Activated T-cell treated with anti-CD3 and anti-CD28 coated beads, Interleukin-2, amount 50 U/mL, for 72 hours (primary cell): ENCODE measurements at regions not wholly inside any gene's neighbourhood (a gene's known extent, or its start where the extent isn't known, plus 50 kb on each side); places are given as distances from the start of the nearest gene placed in this dataset.

Experiments
- ATAC-seq, 2 donors: fragments of 150-1000 bp; cut with Tn5 transposase; replicated peaks in 1 of 2; 2 replicates each; pipeline ENCODE4 v1.10.0; 2021; ENCODE audit warnings: moderate library complexity in 2 of 2, mild to moderate bottlenecking in 1 of 2
- DNase-seq, 2 donors: peaks; one replicate each; pipeline ENCODE4 v3.0.0; 2021 to 2022; ENCODE audit warnings: mixed read lengths in 1 of 2
- H3K27ac Mint-ChIP-seq: one replicate; pipeline ENCODE4 v1.8.0; 2022; ENCODE audit warnings: mild to moderate bottlenecking, moderate library complexity, mixed read lengths
- H3K27me3 Mint-ChIP-seq: one replicate; pipeline ENCODE4 v1.8.0; 2022; ENCODE audit warnings: low read depth, mixed read lengths
- H3K36me3 Mint-ChIP-seq, 2 donors: one replicate each; pipeline ENCODE4 v1.8.0; 2022; ENCODE audit warnings: mixed read lengths in 2 of 2, mild to moderate bottlenecking in 1 of 2; ENCODE audit not compliant: insufficient read depth in 2 of 2
- H3K4me1 Mint-ChIP-seq: one replicate; pipeline ENCODE4 v1.8.0; 2022; ENCODE audit warnings: low read depth, mixed read lengths
- H3K4me3 Mint-ChIP-seq, 2 donors: one replicate each; pipeline ENCODE4 v1.8.0; 2022; ENCODE audit warnings: mild to moderate bottlenecking in 2 of 2, mixed read lengths in 2 of 2, moderate library complexity in 2 of 2
- H3K9me3 Mint-ChIP-seq, 2 donors: one replicate each; pipeline ENCODE4 v1.8.0; 2022; ENCODE audit warnings: mixed read lengths in 2 of 2

DNA sequence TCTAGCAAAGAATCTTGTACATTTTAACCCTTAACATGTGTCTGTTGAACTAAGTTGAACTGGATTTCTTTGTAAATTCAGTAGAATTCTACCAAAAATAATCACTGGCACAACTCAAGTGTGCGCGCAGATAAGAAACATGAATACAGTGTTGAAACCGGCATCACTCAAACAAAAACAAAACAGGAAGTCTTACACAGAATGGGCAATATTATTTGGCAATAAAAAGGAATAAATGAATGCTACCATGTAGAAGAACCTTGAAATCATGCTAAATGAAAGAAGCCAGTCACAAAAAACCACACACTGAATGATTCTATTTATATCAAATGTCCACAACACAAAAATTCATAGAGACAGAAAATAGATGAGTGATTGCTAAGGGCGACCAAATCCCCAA is 102.9 kb upstream of the ZFHX3 start:
- Mint-ChIP-seq H3K4me3 (no peak overlapping the region), H3K36me3 (no peaks in the 10 kb centered on the region), H3K27ac (no peak overlapping the region), H3K27me3 (peaks cover 18% of the 10 kb centered on the region), H3K9me3 (peaks cover 0 to 1% of the 10 kb centered on the region in 2 donors), H3K4me1 (no peaks in the 10 kb centered on the region)
- ATAC-seq (no peak), DNase-seq (no peak)

DNA sequence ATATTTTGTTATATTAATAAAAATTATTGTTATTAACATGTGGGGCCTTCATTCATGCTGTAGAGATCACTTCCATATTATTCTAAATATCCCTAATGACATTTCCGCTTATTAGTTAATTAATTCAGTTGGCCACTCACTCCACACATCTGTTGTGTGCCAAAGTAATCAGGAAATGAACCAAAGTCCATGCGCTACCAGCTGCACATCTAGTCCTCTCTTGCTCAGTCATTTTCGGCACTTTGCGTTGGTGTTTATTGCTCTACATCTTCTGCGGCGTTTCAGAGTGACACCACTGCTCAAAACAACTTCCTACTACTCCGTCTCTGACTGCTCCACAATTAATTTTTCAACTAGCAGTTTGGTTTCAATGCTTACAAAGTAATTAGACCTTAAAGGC is 101.4 kb upstream of the ZFHX3 start:
- H3K36me3 Mint-ChIP-seq, result no peaks in the 10 kb centered on the region

DNA sequence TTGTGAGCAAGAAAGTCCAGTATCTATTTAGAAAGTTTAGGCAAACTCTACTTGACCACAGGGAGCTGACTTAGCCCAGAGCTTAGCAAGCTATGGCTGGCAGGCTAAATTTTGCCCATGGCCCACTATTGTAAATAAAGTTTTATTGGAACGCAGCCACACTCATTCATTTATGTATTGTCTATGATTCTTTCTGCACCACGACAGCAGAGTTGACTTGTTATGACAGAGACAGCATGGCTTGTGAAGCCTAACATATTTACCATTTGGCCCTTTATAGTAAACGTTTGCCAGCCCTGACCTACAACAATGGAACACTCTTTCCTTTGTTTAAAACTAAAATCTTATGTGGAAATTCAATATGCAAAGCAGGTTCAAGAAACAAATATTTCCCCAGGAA is 100.0 kb upstream of the ZFHX3 start:
- Mint-ChIP-seq H3K36me3 (no peaks in the 10 kb centered on the region), H3K9me3 (peaks cover 0 to 1% of the 10 kb centered on the region in 2 donors), H3K4me1 (no peaks in the 10 kb centered on the region), H3K27ac (no peak overlapping the region), H3K4me3 (no peak overlapping the region), H3K27me3 (peaks cover 11% of the 10 kb centered on the region)
- no peak for DNase-seq
- ATAC-seq, result no peak

More for the DNA sequence above, 101.4 kb upstream of the ZFHX3 start:
- H3K27ac Mint-ChIP-seq, result no peak overlapping the region
- H3K9me3 Mint-ChIP-seq, result peaks cover 0 to 1% of the 10 kb centered on the region in 2 donors
- no peak overlapping the region for H3K4me3 Mint-ChIP-seq
- no peak for ATAC-seq
- no peaks in the 10 kb centered on the region for H3K4me1 Mint-ChIP-seq
- H3K27me3 Mint-ChIP-seq, result peaks cover 14% of the 10 kb centered on the region
- no peak for DNase-seq

DNA sequence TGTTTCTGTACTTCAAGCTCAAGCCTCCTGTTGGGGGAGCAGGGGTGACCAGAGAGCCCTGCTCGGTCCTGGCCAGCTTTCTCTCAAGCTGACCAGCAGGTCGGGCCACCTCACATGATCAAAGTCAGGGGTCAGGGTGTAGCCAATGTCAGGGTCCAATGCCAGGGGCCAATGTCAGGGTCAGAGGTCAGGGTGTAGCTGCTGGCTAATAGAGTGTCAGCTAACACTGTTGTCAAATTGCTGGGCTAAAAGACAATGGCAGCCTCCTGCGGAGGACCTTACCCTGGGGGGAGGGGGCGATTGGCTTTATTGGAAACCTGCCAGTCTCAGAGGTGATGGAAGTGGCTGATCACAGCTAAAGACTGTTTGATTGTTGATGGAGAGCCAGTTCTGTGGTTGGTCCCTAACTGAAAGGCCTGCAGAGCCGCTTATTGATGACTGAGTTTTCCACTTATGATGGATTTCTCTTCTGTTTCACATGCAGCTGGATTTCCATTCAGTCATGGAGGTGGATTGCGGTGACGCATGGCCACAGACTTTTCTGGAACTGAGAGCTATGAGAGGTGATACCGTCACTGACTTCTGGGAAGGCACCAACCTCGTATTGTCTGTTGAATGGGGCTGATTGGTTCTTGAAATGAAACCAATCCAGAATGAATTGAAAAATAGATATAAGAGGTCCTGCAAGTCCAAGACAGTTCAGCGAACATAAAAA is 97.4 kb upstream of the ZFHX3 start:
- Mint-ChIP-seq H3K27me3 (no peaks in the 10 kb centered on the region), H3K27ac (no peak overlapping the region), H3K36me3 (no peaks in the 10 kb centered on the region), H3K9me3 (peaks cover 0 to 1% of the 10 kb centered on the region in 2 donors), H3K4me3 (no peak overlapping the region), H3K4me1 (no peaks in the 10 kb centered on the region)
- no peak for ATAC-seq
- DNase-seq, result no peak

DNA sequence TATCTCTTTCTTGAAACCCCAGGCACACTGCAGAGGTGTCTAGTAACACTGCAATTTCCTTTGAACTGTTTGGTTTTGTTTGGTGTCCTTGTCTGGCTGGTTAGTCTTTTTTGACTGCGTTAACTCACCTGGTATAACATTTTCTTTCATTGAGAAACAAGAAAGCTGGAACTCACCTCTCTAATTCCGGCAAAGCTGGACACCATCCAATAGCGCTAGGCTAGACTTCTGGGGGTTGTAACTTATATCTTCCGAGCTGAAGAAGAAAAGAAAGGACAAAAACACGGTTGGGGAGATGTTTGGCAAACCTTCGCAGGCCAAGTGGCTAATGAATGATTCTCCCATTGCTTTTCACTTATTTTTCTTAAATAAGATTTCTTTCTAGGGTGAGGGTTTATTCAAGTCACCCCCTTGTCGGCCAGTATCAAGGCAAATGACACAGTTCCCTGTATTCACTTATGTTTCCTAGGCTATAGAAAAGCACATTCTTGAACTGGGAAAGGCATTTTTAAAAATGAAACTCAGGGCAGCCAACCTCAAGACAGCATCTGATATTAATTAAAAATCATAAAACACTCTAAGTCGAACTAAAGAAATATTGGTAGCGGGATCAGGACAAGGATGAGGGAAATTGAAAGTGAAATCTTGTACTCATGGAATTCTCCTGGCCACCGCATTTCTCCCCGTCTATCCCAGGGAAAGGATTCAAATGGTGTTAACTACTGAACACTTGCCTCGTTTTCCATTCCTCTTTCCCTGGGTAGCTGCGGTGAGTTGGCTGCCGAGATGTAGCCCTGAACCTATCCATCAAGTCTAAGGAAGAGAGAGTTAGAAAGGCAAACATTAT is 95.9 kb upstream of the ZFHX3 start:
- no peak for DNase-seq
- Mint-ChIP-seq H3K27me3 (no peaks in the 10 kb centered on the region), H3K36me3 (no peaks in the 10 kb centered on the region), H3K9me3 (peaks cover 0 to 1% of the 10 kb centered on the region in 2 donors), H3K27ac (no peak overlapping the region), H3K4me1 (no peaks in the 10 kb centered on the region), H3K4me3 (no peak overlapping the region)
- ATAC-seq, result no peak

DNA sequence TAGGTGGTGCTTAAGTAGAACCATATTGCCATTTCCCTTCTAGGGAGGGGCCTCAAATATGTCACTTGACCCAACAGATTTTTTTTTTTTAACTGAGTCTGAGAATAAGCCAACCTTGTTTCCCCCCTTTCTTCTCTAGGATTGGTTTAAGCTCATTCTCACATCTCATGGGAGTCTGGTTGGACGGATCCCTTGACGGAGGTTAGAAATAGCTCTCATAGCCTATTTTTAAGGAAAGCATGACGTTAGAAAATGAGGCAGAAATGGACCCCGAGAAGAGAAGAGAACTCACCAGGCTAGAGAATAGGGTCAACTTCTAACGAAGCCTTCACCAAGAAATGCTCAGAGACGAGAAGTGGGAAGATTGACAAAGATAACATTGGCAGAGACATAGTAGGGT is 95.1 kb upstream of the ZFHX3 start:
- no peaks in the 10 kb centered on the region for H3K4me1 Mint-ChIP-seq
- DNase-seq (no peak), ATAC-seq (no peak)
- H3K27ac Mint-ChIP-seq, result no peak overlapping the region
- H3K9me3 Mint-ChIP-seq, result peaks cover 0 to 1% of the 10 kb centered on the region in 2 donors
- H3K36me3 Mint-ChIP-seq, result no peaks in the 10 kb centered on the region
- H3K4me3 Mint-ChIP-seq, result no peak overlapping the region
- no peaks in the 10 kb centered on the region for H3K27me3 Mint-ChIP-seq

DNA sequence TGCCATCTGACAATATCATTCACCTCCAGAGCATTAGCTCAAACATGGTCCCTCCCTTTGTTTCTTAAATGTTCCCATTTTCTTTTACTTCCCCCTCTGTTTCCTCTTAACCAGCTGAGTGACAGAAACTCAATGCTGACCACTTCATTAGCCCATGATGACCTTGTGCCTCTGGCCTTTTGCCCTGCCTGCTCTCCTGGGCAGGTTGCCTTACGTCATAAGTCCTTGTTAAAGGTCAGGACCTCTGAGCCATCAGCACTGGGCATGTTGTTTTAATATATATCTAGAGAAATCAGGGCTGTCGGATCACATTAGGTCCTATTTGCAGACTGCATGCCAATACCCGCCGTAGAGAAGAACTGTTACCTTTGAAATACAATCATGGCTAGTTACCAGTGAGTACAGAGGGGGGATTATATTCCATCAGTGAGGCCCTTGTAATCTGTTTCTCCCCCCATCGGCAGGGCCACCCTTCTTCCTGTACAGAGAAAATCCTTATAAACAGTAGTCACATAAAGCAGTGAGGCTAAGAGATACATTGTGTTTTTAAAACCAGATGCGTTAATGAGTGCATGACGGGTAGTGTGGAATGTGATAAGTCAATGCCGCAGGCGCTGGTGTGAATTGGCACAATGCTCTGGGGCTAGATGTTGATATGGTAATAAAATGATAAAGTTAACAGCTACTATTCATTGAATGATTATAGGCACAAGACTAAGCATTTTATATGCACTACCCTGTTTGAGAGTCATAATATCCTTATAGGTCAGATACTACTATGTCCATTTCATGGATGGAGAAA is 94.3 kb upstream of the ZFHX3 start:
- no peak overlapping the region for H3K4me3 Mint-ChIP-seq
- DNase-seq (no peak), ATAC-seq (no peak)
- H3K4me1 Mint-ChIP-seq, result no peaks in the 10 kb centered on the region
- peaks cover 0 to 1% of the 10 kb centered on the region in 2 donors for H3K9me3 Mint-ChIP-seq
- no peaks in the 10 kb centered on the region for H3K27me3 Mint-ChIP-seq
- H3K36me3 Mint-ChIP-seq, result no peaks in the 10 kb centered on the region
- no peak overlapping the region for H3K27ac Mint-ChIP-seq

DNA sequence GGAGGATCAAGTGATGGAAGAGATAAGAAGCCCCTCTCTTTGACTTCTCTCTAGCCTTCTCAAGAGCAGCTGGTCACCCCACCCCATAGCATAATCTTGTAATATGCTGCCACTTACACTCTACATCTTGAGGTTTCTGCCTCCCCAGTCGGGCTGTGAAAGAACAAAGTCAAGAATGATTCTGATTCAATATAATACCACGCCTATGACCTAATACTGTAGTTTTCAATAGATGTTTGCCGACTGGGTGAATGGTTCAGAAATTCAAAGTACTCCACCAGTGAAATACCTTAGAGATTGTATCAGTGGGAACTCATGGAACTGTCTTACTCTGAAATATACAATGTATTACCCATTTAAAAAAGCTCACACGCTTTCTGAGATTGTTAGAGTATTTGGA is 93.0 kb upstream of the ZFHX3 start:
- no peak overlapping the region for H3K4me3 Mint-ChIP-seq
- DNase-seq (no peak), ATAC-seq (no peak)
- no peaks in the 10 kb centered on the region for H3K36me3 Mint-ChIP-seq
- no peaks in the 10 kb centered on the region for H3K4me1 Mint-ChIP-seq
- no peaks in the 10 kb centered on the region for H3K27me3 Mint-ChIP-seq
- peaks cover 0 to 1% of the 10 kb centered on the region in 2 donors for H3K9me3 Mint-ChIP-seq
- H3K27ac Mint-ChIP-seq, result no peak overlapping the region

DNA sequence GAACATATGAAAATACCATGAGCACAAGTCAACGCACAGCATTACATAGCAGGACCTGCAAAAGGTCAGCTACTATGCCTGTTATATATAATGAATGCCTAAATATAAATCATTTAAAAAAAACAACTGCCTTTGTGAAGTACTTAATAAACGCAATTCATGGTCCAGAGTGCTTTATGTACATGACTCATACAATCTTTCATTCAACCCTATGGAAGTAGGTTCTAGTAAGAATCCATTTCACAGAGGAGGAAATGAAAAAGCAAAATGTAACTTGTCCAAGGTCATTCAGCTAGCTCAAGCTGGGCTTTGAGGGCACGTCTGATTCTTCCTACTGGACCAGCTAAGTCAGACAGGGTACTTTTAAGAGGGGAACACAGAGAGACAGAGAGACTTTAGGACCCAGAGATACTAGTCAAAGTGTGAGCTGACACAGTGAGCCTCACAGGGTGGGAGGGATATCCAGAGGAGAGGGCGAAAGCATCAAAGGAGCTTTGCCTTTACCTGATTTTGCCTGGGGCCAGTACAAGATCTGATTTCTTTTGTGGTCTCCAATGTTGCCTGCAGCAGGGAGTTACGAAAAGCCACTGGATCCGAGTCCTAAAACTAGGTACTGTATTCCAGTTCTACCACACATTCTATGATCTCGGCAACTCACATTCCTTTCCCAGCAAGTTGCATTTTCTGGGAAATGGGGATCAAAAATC is 83.4 kb upstream of the ZFHX3 start:
- Mint-ChIP-seq H3K4me1 (no peaks in the 10 kb centered on the region), H3K9me3 (peaks cover 2 to 4% of the 10 kb centered on the region in 2 donors), H3K36me3 (no peaks in the 10 kb centered on the region), H3K27ac (no peak overlapping the region), H3K27me3 (no peaks in the 10 kb centered on the region), H3K4me3 (no peak overlapping the region)
- ATAC-seq (no peak), DNase-seq (no peak)

DNA sequence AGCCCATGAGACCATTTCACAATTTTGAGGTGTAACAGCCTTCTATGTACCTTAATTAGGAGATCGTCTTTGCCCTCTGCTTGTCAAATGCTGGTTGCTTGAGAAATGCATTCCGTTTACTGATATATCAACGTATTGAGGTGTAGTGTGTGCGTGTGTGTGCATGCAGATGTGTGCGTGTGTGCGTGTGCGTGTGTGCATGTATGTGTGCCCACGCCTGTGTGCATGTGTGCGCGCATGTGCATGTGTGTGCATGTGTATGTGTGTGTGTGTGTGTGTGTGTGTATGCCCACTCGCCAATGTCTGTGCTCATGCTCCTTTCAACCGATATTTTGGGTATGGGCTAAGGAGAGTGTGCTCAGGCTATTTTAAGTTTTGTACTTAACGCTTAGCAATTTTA is 81.5 kb upstream of the ZFHX3 start:
- Mint-ChIP-seq H3K27me3 (no peaks in the 10 kb centered on the region), H3K4me1 (no peaks in the 10 kb centered on the region), H3K9me3 (peaks cover 0 to 2% of the 10 kb centered on the region in 2 donors), H3K27ac (no peak overlapping the region), H3K36me3 (no peaks in the 10 kb centered on the region), H3K4me3 (no peak overlapping the region)
- DNase-seq (no peak), ATAC-seq (no peak)

DNA sequence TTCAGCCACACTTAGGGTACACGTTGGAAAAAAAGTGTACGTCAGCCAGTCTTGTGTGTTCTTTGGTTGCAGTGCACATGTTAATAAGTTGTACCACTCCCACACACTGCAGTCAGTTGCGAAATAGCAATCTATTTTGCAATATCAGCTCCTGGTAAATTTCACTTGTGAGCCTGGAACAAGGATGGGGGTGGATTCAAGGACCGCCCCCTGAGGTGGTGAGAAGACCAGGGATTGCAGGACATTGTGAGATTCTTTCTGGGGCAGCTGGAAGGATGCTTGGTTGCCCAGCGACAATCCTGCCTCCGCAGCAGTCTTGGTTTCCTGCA is 78.6 kb upstream of the ZFHX3 start:
- Mint-ChIP-seq H3K27me3 (no peaks in the 10 kb centered on the region), H3K27ac (no peak overlapping the region), H3K4me3 (no peak overlapping the region), H3K4me1 (peaks cover 10% of the 10 kb centered on the region), H3K9me3 (peaks cover 0 to 2% of the 10 kb centered on the region in 2 donors), H3K36me3 (no peaks in the 10 kb centered on the region)
- DNase-seq, result no peak
- ATAC-seq, result no peak

DNA sequence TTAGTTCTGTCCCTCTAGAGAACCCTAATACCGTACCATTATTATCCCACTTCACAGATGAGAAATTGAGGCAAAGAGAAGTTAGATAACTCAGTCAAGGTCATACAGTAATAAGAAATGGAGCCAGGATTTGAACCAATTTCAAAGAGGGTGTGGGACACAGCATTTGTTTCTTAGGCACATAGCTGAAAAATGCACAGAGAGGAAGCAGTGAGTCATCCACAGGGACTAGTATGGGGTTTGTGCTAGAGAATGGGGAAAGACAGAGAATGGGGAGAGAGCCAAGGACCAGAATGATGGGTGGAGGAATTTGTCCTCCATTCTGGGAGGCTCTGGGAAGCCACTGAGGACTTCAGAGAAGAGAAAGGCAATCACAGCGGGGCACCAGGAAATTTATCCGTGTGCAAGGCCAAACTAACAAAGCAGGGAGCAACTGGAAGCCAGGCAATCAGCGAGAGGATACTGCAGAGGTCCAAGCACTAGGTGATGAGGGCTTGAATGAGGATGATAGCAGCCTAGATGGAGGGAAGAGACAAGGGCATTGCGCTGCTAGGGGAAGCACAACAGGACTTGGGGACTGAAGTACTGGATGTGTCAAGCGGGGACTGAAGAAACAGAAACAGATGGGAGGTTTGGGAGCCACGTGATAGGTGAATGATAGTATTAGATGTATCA is 78.1 kb upstream of the ZFHX3 start:
- H3K27ac Mint-ChIP-seq, result peak overlapping the region; percentile 13
- DNase-seq (no peak), ATAC-seq (no peak)
- H3K4me3 Mint-ChIP-seq, result no peak overlapping the region
- peaks cover 10% of the 10 kb centered on the region for H3K4me1 Mint-ChIP-seq
- H3K27me3 Mint-ChIP-seq, result no peaks in the 10 kb centered on the region
- no peaks in the 10 kb centered on the region for H3K36me3 Mint-ChIP-seq
- peaks cover 0 to 2% of the 10 kb centered on the region in 2 donors for H3K9me3 Mint-ChIP-seq
